HPDE6-E6E7 (cell line): ENCODE measurements at regions not wholly inside any gene's neighbourhood (a gene's known extent, or its start where the extent isn't known, plus 50 kb on each side); places are given as distances from the start of the nearest gene placed in this dataset.

Experiments used
- DNase-seq: peaks from one replicate; pipeline ENCODE4 v3.0.0; 2011; ENCODE audit warnings: missing footprints; ENCODE audit errors: extremely low spot score

GRCh38 chr2:181770150-181770549 lies 89.8 kb upstream of the NEUROD1 start:
- DNase-seq, result no peak

- no peak for DNase-seq
Observed at GRCh38 chr2:181771356-181771755, 91.0 kb upstream of the NEUROD1 start.

GRCh38 chr2:181772334-181772733 lies 92.0 kb upstream of the NEUROD1 start:
- DNase-seq, result no peak

GRCh38 chr2:181772777-181773176 lies 92.5 kb upstream of the NEUROD1 start:
- DNase-seq, result no peak

- no peak for DNase-seq
Observed at GRCh38 chr2:181774685-181775084, 94.4 kb upstream of the NEUROD1 start.

- DNase-seq, result no peak
Observed at GRCh38 chr2:181776336-181776735, 96.0 kb upstream of the NEUROD1 start.

- no peak for DNase-seq
Observed at GRCh38 chr2:181777734-181778133, 97.4 kb upstream of the NEUROD1 start.

GRCh38 chr2:181778621-181779201 lies 98.4 kb upstream of the NEUROD1 start:
- no peak for DNase-seq

GRCh38 chr2:181779288-181780021 lies 99.1 kb upstream of the NEUROD1 start:
- DNase-seq, result no peak

- no peak for DNase-seq
Observed at GRCh38 chr2:181780047-181780651, 99.8 kb upstream of the NEUROD1 start.

GRCh38 chr2:181780657-181781056 lies 100.3 kb upstream of the NEUROD1 start:
- no peak for DNase-seq

GRCh38 chr2:181781078-181781786 lies 100.9 kb upstream of the NEUROD1 start:
- DNase-seq, result no peak

GRCh38 chr2:181782660-181783059 lies 102.3 kb upstream of the NEUROD1 start:
- no peak for DNase-seq

- DNase-seq, result no peak
Observed at GRCh38 chr2:181784556-181784955, 104.2 kb upstream of the NEUROD1 start.

- peak; percentile 55 for DNase-seq
Observed at GRCh38 chr2:181785691-181786344, 105.5 kb upstream of the NEUROD1 start.

GRCh38 chr2:181786371-181787228 lies 104.9 kb upstream of the ITPRID2 start:
- DNase-seq, result no peak

- DNase-seq, result no peak
Observed at GRCh38 chr2:181787310-181788048, 104.1 kb upstream of the ITPRID2 start.

- no peak for DNase-seq
Observed at GRCh38 chr2:181788897-181789555, 102.5 kb upstream of the ITPRID2 start.

- no peak for DNase-seq
Observed at GRCh38 chr2:181789827-181790448, 101.6 kb upstream of the ITPRID2 start.
